ENCODE measurements at regions not wholly inside any gene's neighbourhood (a gene's known extent, or its start where the extent isn't known, plus 50 kb on each side); places are given as distances from the start of the nearest gene placed in this dataset.

GRCh38 chr5:88997937-88998336 is 115.0 kb upstream of the MEF2C start:
- TF ChIP-seq JUN (IDR thresholded peaks at IDR 0.05; ENCODE audit: borderline replicate concordance, insufficient read depth, insufficient read length, low read depth) = no peak
- TF ChIP-seq MAX (IDR thresholded peaks at IDR 0.05; ENCODE audit: insufficient read depth, insufficient read length) = no peak
- TF ChIP-seq POLR2A (IDR thresholded peaks at IDR 0.05; ENCODE audit: low read depth, low read length) = no peak
- TF ChIP-seq POLR2AphosphoS5 (IDR thresholded peaks at IDR 0.05; ENCODE audit: insufficient read depth, low read depth, low read length) = no peak
- no peak for TF ChIP-seq MYC (IDR thresholded peaks at IDR 0.05; ENCODE audit: low read depth, low read length)
- no peak for TF ChIP-seq GATA2 (IDR thresholded peaks at IDR 0.05; ENCODE audit: insufficient read depth, insufficient read length, low read depth, low read length)
- TF ChIP-seq CTCF (IDR thresholded peaks at IDR 0.05; ENCODE audit: extremely low read depth in 1 of 2, insufficient read depth in 1 of 2, low read depth in 1 of 2, low read length in 2 of 2) = no peak
- intact Hi-C loops (cut with micrococcal nuclease) (no loop called here), dilution Hi-C loops (cut with MboI; ENCODE audit: extremely low pct_ligation_motif_present, low sequenced_read_pairs) (no loop called here)
- Histone ChIP-seq H3K36me3 (ENCODE audit: control insufficient read depth in 2 of 2, extremely low read depth in 1 of 2, insufficient read depth in 2 of 2, low read length in 2 of 2) (no peaks in the 10 kb centered on the region), H3K79me2 (ENCODE audit: control insufficient read depth, insufficient read depth, low read length) (no peaks in the 10 kb centered on the region), H3K27ac (ENCODE audit: insufficient read depth, low read depth, low read length) (no peak overlapping the region), H2AFZ (ENCODE audit: low read depth, low read length) (no peak overlapping the region), H3K9me1 (replicated peaks; ENCODE audit: control insufficient read depth, extremely low read depth, insufficient read depth, low read length) (no peaks in the 10 kb centered on the region), H3K9ac (replicated peaks; ENCODE audit: extremely low read depth, insufficient read depth, low read length) (no peak overlapping the region), H3K27me3 (ENCODE audit: control insufficient read depth in 2 of 2, insufficient read depth in 2 of 2, low read length in 2 of 2) (no peaks in the 10 kb centered on the region), H3K9me3 (replicated peaks; ENCODE audit: control insufficient read depth, insufficient read depth, low read length) (no peaks in the 10 kb centered on the region), H3K4me3 (replicated peaks in 1 of 3; ENCODE audit: insufficient read depth in 1 of 3, low read depth in 1 of 3, low read length in 3 of 3) (no peak overlapping the region), H3K4me2 (ENCODE audit: insufficient read depth, low read length) (no peak overlapping the region), H3K4me1 (ENCODE audit: control insufficient read depth, extremely low read depth, insufficient read depth, low read length) (no peaks in the 10 kb centered on the region), H4K20me1 (replicated peaks; ENCODE audit: control insufficient read depth, extremely low read depth, insufficient read depth, low read length) (no peaks in the 10 kb centered on the region)
- ChIA-PET POLR2A (no interaction called here), CTCF (interaction anchor here (1.3 kb wide), 1 partner anchor 23 kb away, joined by 3 read pairs; no protein-coding TSS in a partner anchor)
- DNase-seq (ENCODE audit: low read depth, low spot score) (no peak), FAIRE-seq (no peak)
- no TSS peak for BruUV-seq (replicated peaks)

- H3K9me3 ChIP-seq (replicated peaks; ENCODE audit: control insufficient read depth, insufficient read depth, low read length) = no peaks in the 10 kb centered on the region
These were observed 101.1 kb upstream of the MEF2C start for GRCh38 chr5:88984040-88984439.

More at GRCh38 chr5:88984040-88984439, 101.1 kb upstream of the MEF2C start:
- dilution Hi-C loops (cut with MboI; ENCODE audit: extremely low pct_ligation_motif_present, low sequenced_read_pairs) = no loop called here
- BruUV-seq (replicated peaks) = no TSS peak
- Histone ChIP-seq H3K27ac (ENCODE audit: insufficient read depth, low read depth, low read length) (no peak overlapping the region), H3K4me2 (ENCODE audit: insufficient read depth, low read length) (no peak overlapping the region), H3K27me3 (ENCODE audit: control insufficient read depth in 2 of 2, insufficient read depth in 2 of 2, low read length in 2 of 2) (no peaks in the 10 kb centered on the region), H3K9ac (replicated peaks; ENCODE audit: extremely low read depth, insufficient read depth, low read length) (no peak overlapping the region), H3K79me2 (ENCODE audit: control insufficient read depth, insufficient read depth, low read length) (no peaks in the 10 kb centered on the region), H3K36me3 (ENCODE audit: control insufficient read depth in 2 of 2, extremely low read depth in 1 of 2, insufficient read depth in 2 of 2, low read length in 2 of 2) (no peaks in the 10 kb centered on the region), H3K9me1 (replicated peaks; ENCODE audit: control insufficient read depth, extremely low read depth, insufficient read depth, low read length) (no peaks in the 10 kb centered on the region), H2AFZ (ENCODE audit: low read depth, low read length) (no peak overlapping the region), H4K20me1 (replicated peaks; ENCODE audit: control insufficient read depth, extremely low read depth, insufficient read depth, low read length) (no peaks in the 10 kb centered on the region), H3K4me3 (replicated peaks in 1 of 3; ENCODE audit: insufficient read depth in 1 of 3, low read depth in 1 of 3, low read length in 3 of 3) (no peak overlapping the region), H3K4me1 (ENCODE audit: control insufficient read depth, extremely low read depth, insufficient read depth, low read length) (no peaks in the 10 kb centered on the region)
- POLR2A ChIA-PET = no interaction called here
- CTCF ChIA-PET = no interaction called here
- intact Hi-C loops (cut with micrococcal nuclease) = no loop called here
- no peak for DNase-seq (ENCODE audit: low read depth, low spot score)
- TF ChIP-seq GATA2 (IDR thresholded peaks at IDR 0.05; ENCODE audit: insufficient read depth, insufficient read length, low read depth, low read length) (no peak), JUN (IDR thresholded peaks at IDR 0.05; ENCODE audit: borderline replicate concordance, insufficient read depth, insufficient read length, low read depth) (no peak), FOS (IDR thresholded peaks at IDR 0.05; ENCODE audit: borderline replicate concordance, insufficient read depth, low read length) (no peak), EZH2 (IDR thresholded peaks at IDR 0.05; ENCODE audit: borderline replicate concordance, low read depth, low read length, severe bottlenecking) (no peak), POLR2A (IDR thresholded peaks at IDR 0.05; ENCODE audit: low read depth, low read length) (no peak), MYC (IDR thresholded peaks at IDR 0.05; ENCODE audit: low read depth, low read length) (no peak), CTCF (IDR thresholded peaks at IDR 0.05; ENCODE audit: extremely low read depth in 1 of 2, insufficient read depth in 1 of 2, low read depth in 1 of 2, low read length in 2 of 2) (no peak), POLR2AphosphoS5 (IDR thresholded peaks at IDR 0.05; ENCODE audit: insufficient read depth, low read depth, low read length) (no peak), MAX (IDR thresholded peaks at IDR 0.05; ENCODE audit: insufficient read depth, insufficient read length) (no peak)
- FAIRE-seq = no peak

Data from endothelial cell of umbilical vein (primary cell).